SK-N-SH (cell line): ENCODE measurements at regions not wholly inside any gene's neighbourhood (a gene's known extent, or its start where the extent isn't known, plus 50 kb on each side); places are given as distances from the start of the nearest gene placed in this dataset.
A peak's percentile ranks its signal among the peaks of the same experiment; 100 is the strongest.

Experiments used
- CTCF ChIA-PET: fragments of 300-600, 350-600 bp; formaldehyde crosslinking; extraction: SDS; loops from one replicate; lab custom pipeline; 2021; lab: Yijun Ruan, JAX
- POLR2A ChIA-PET: fragments of 350-600 bp; sonication (Branson Sonifier 250); formaldehyde crosslinking; extraction: SDS; loops from one replicate; lab custom pipeline; 2020; ENCODE audit warnings: antibody characterized with exemption, inconsistent platforms; lab: Yijun Ruan, JAX
- DNase-seq: peaks from one replicate; pipeline ENCODE4 v3.0.0; 2012
- H2AFZ ChIP-seq: fragments of 200-600 bp; sonication (generic); 2 replicates; pipeline ENCODE4 v1.8.1; 2016; ENCODE audit warnings: antibody characterized with exemption, mild to moderate bottlenecking, low read depth
- H3F3A ChIP-seq: fragments of 200-600 bp; sonication (generic); replicated peaks from 2 replicates; pipeline ENCODE3; 2016; ENCODE audit warnings: antibody characterized with exemption, mild to moderate bottlenecking; ENCODE audit not compliant: insufficient read depth
- H3K27ac ChIP-seq, 2 experiments: fragments of 200-500 bp in 1 of 2; fragments of 200-600 bp in 1 of 2; sonication (Bioruptor generic) in 1 of 2; sonication (generic), shearing (Covaris generic) in 1 of 2; 2 replicates each; pipeline versions ENCODE4 v1.5.1 to v1.6.1; 2014 to 2016; ENCODE audit warnings: low read depth in 2 of 2, inconsistent platforms in 1 of 2, low read length in 1 of 2, mild to moderate bottlenecking in 1 of 2, mixed read lengths in 1 of 2
- H3K27me3 ChIP-seq: fragments of 200-600 bp; sonication (generic), shearing (Covaris generic); 2 replicates; pipeline ENCODE4 v1.6.1; 2016; ENCODE audit warnings: mixed run types; ENCODE audit not compliant: insufficient read depth
- H3K36me3 ChIP-seq, 2 experiments: fragments of 200-500 bp in 1 of 2; fragments of 200-600 bp in 1 of 2; sonication (Bioruptor generic) in 1 of 2; sonication (generic) in 1 of 2; replicated peaks in 1 of 2; 2 replicates each; pipeline versions ENCODE3 to v1.5.1; 2014 to 2016; ENCODE audit warnings: low read length in 1 of 2, mild to moderate bottlenecking in 1 of 2; ENCODE audit not compliant: insufficient read depth in 2 of 2, control insufficient read depth in 1 of 2
- H3K4me1 ChIP-seq, 2 experiments: fragments of 200-500 bp in 1 of 2; fragments of 200-600 bp in 1 of 2; sonication (Bioruptor generic) in 1 of 2; sonication (generic), shearing (Covaris generic) in 1 of 2; 2 replicates each; pipeline versions ENCODE4 v1.5.1 to v1.6.1; 2014 to 2016; ENCODE audit warnings: low read depth in 1 of 2, low read length in 1 of 2, mixed run types in 1 of 2; ENCODE audit not compliant: insufficient read depth in 2 of 2, control insufficient read depth in 1 of 2
- H3K4me2 ChIP-seq: fragments of 200-600 bp; sonication (generic), shearing (Covaris generic); 2 replicates; pipeline ENCODE4 v1.6.1; 2017; ENCODE audit warnings: mixed run types
- H3K4me3 ChIP-seq, 2 experiments: fragments of 200-500 bp in 1 of 2; fragments of 200-600 bp in 1 of 2; sonication (Bioruptor generic) in 1 of 2; sonication (generic), shearing (Covaris generic) in 1 of 2; 2 replicates each; pipeline versions ENCODE4 v1.5.1 to v1.8.1; 2014 to 2016; ENCODE audit warnings: low read depth in 2 of 2, inconsistent platforms in 1 of 2, low read length in 1 of 2, mild to moderate bottlenecking in 1 of 2, mixed read lengths in 1 of 2, moderate library complexity in 1 of 2
- H3K79me2 ChIP-seq: fragments of 200-600 bp; sonication (generic); 2 replicates; pipeline ENCODE4 v1.8.1; 2017; ENCODE audit warnings: mild to moderate bottlenecking; ENCODE audit not compliant: insufficient read depth
- H3K9ac ChIP-seq: fragments of 200-600 bp; sonication (generic); 2 replicates; pipeline ENCODE4 v1.6.1; 2017; ENCODE audit warnings: mixed run types
- H3K9me2 ChIP-seq: fragments of 200-600 bp; sonication (generic); 2 replicates; pipeline ENCODE4 v1.6.1; 2017; ENCODE audit warnings: mixed run types
- H3K9me3 ChIP-seq: fragments of 200-600 bp; sonication (generic); 2 replicates; pipeline ENCODE4 v1.6.1; 2017; ENCODE audit warnings: mixed run types, mild to moderate bottlenecking, moderate library complexity
- H4K20me1 ChIP-seq: fragments of 200-600 bp; sonication (generic); 2 replicates; pipeline ENCODE4 v1.6.1; 2017; ENCODE audit warnings: mild to moderate bottlenecking, mixed run types; ENCODE audit not compliant: insufficient read depth
- CHD2 ChIP-seq: fragments of 150-350 bp; IDR thresholded peaks from 2 replicates; pipeline ENCODE4 v1.6.1; 2018; ENCODE audit warnings: low read length; ENCODE audit not compliant: partially characterized antibody
- EP300 ChIP-seq, 2 experiments: IDR thresholded peaks; 2 replicates each; pipeline versions ENCODE4 v1.4.0 to v1.6.1; 2012; ENCODE audit warnings: borderline replicate concordance in 1 of 2, low read depth in 1 of 2, low read length in 1 of 2
- EZH2phosphoT487 ChIP-seq: fragments of 200-600 bp; sonication (generic); IDR thresholded peaks from 2 replicates; pipeline ENCODE4 v1.6.1; 2017; ENCODE audit warnings: low read depth, mixed run types, mild to moderate bottlenecking, antibody characterized with exemption, moderate library complexity, borderline replicate concordance
- FOSL2 ChIP-seq: IDR thresholded peaks from 2 replicates; pipeline ENCODE4 v1.4.0; 2012; ENCODE audit warnings: low read depth, mild to moderate bottlenecking, moderate library complexity, borderline replicate concordance
- FOXJ3 ChIP-seq: sonication (generic); formaldehyde crosslinking; IDR thresholded peaks from 2 replicates; pipeline ENCODE4 v1.5.1; 2020; ENCODE audit warnings: mild to moderate bottlenecking, missing genetic modification reagents
- FOXM1 ChIP-seq: IDR thresholded peaks from 2 replicates; pipeline ENCODE4 v1.4.0; 2012; ENCODE audit warnings: low read depth, mild to moderate bottlenecking
- GATA2 ChIP-seq: sonication (generic); formaldehyde crosslinking; IDR thresholded peaks from 2 replicates; pipeline ENCODE4 v1.5.0; 2020; ENCODE audit warnings: mild to moderate bottlenecking, missing genetic modification reagents
- JUND ChIP-seq: IDR thresholded peaks from 2 replicates; pipeline ENCODE4 v1.4.0; 2012
- MEF2A ChIP-seq: IDR thresholded peaks from 2 replicates; pipeline ENCODE4 v1.4.0; 2012; ENCODE audit warnings: low read depth, borderline replicate concordance
- MXI1 ChIP-seq: IDR thresholded peaks from 2 replicates; pipeline ENCODE4 v1.6.1; 2012; ENCODE audit warnings: mild to moderate bottlenecking, low read depth, low read length, improper control_type of control experiment
- NFIC ChIP-seq: IDR thresholded peaks from 2 replicates; pipeline ENCODE4 v1.4.0; 2012; ENCODE audit warnings: borderline replicate concordance
- NRF1 ChIP-seq: IDR thresholded peaks from 2 replicates; pipeline ENCODE4 v1.6.1; 2012; ENCODE audit warnings: low read depth, mild to moderate bottlenecking, low read length
- POLR2AphosphoS5 ChIP-seq: IDR thresholded peaks from 2 replicates; pipeline ENCODE4 v1.6.1; 2012; ENCODE audit warnings: low read depth, low read length
- RAD21 ChIP-seq: IDR thresholded peaks from 2 replicates; pipeline ENCODE4 v1.6.1; 2012; ENCODE audit warnings: mild to moderate bottlenecking, low read length
- RCOR1 ChIP-seq: fragments of 150-350 bp; IDR thresholded peaks from 2 replicates; pipeline ENCODE4 v1.6.1; 2017; ENCODE audit warnings: antibody characterized with exemption, low read length
- RXRA ChIP-seq: IDR thresholded peaks from 2 replicates; pipeline ENCODE4 v1.4.0; 2012; ENCODE audit warnings: low read depth, mild to moderate bottlenecking, borderline replicate concordance
- SMC3 ChIP-seq: IDR thresholded peaks from 2 replicates; pipeline ENCODE4 v1.6.1; 2012; ENCODE audit warnings: low read depth, low read length, improper control_type of control experiment
- TAF1 ChIP-seq: IDR thresholded peaks from 2 replicates; pipeline ENCODE4 v1.6.1; 2012; ENCODE audit warnings: low read depth, mild to moderate bottlenecking, low read length, moderate library complexity, borderline replicate concordance
- TCF12 ChIP-seq: IDR thresholded peaks from 2 replicates; pipeline ENCODE4 v1.4.0; 2012
- TEAD4 ChIP-seq: IDR thresholded peaks from 2 replicates; pipeline ENCODE4 v1.4.0; 2012; ENCODE audit warnings: mild to moderate bottlenecking, borderline replicate concordance; ENCODE audit not compliant: insufficient read depth
- YY1 ChIP-seq: IDR thresholded peaks from 2 replicates; pipeline ENCODE4 v1.4.0; 2012; ENCODE audit warnings: low read depth, mild to moderate bottlenecking
- WGBS: methylation state at CpG from one replicate; pipeline ENCODE4 v1.1.6; 2017; ENCODE audit warnings: low lambda C conversion rate; 5-methylcytosine and 5-hydroxymethylcytosine counted together
- TF ChIP-seq, protein P1 (sequence below): IDR thresholded peaks from 2 replicates; pipeline ENCODE4 v1.4.0; 2012; ENCODE audit warnings: low read depth, borderline replicate concordance
- TF ChIP-seq, protein P2 (sequence below): fragments of 200-600 bp; sonication (generic); IDR thresholded peaks from 2 replicates; pipeline ENCODE4 v1.6.1; 2017; ENCODE audit warnings: antibody characterized with exemption, mild to moderate bottlenecking, moderate library complexity
- TF ChIP-seq, protein P3 (sequence below): IDR thresholded peaks from 2 replicates; pipeline ENCODE4 v1.4.0; 2012; ENCODE audit warnings: low read depth
- TF ChIP-seq, protein P4 (sequence below): IDR thresholded peaks from 2 replicates; pipeline ENCODE4 v1.6.1; 2012; ENCODE audit warnings: mild to moderate bottlenecking, low read depth, low read length, moderate library complexity
- TF ChIP-seq, protein P5 (sequence below): fragments of 150-350 bp; IDR thresholded peaks from 2 replicates; pipeline ENCODE4 v1.6.1; 2017; ENCODE audit warnings: antibody characterized with exemption, low read length, low read depth, borderline replicate concordance

DNA sequence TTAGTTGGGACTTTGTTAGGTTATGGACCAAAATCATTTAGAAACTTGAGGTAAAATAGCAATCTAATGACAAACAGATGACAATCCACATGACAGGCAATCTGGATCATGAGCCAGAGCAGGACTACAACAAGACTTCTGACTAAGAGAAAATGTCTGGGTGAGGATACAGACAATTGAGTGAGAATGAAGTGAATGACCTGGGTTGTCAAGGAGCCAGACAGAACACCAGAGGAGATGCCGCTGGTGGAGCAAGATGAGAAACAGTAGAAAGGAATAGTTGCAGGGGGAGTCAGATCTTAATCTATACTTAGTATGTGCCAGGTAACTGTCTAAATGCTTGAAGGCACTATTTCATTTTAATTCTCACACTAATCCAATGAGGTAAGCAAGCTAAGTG is 277.8 kb downstream of the PRELID2 start:
- 35% methylated on average over 1 of the region's 1 CpG for WGBS
- H3K79me2 ChIP-seq = no peaks in the 10 kb centered on the region
- no peaks in the 10 kb centered on the region for H4K20me1 ChIP-seq
- H3K36me3 ChIP-seq = no peaks in the 10 kb centered on the region
- no peak overlapping the region for H3K4me2 ChIP-seq
- no peak overlapping the region for H2AFZ ChIP-seq
- H3F3A ChIP-seq = peaks cover 11% of the 10 kb centered on the region
- no peaks in the 10 kb centered on the region for H3K9me3 ChIP-seq
- H3K27ac ChIP-seq = peak overlapping the region in 1 of 2 experiments; percentile 14; a peak in 2 of 4 replicates
- H3K9me2 ChIP-seq = no peaks in the 10 kb centered on the region
- POLR2A ChIA-PET = no interaction called here
- no peaks in the 10 kb centered on the region for H3K27me3 ChIP-seq
- peaks cover 2 to 14% of the 10 kb centered on the region in 2 experiments; a peak in 3 of 4 replicates for H3K4me1 ChIP-seq
- DNase-seq = peak; percentile 2
- no peak overlapping the region for H3K4me3 ChIP-seq
- CTCF ChIA-PET = no interaction called here
- H3K9ac ChIP-seq = no peak overlapping the region
- TF ChIP-seq TCF12 (peak; percentile 88), NRF1 (no peak), FOXM1 (no peak), FOXJ3 (CRISPR knock-in tag) (no peak), MEF2A (no peak), GATA2 (CRISPR knock-in tag) (no peak), SMC3 (no peak), NFIC (peak; percentile 69), RXRA (0 out of 2 replicates have a peak, but pooled peaks have one; percentile 26), FOSL2 (no peak), EP300 (IDR thresholded peaks at IDR 0.05; ENCODE audit: borderline replicate concordance in 1 of 2, low read depth in 1 of 2, low read length in 1 of 2) (peak in 1 of 2 experiments; percentile 58; a peak in 1 of 4 replicates), JUND (peak; percentile 55), RCOR1 (no peak), TAF1 (no peak), POLR2AphosphoS5 (0 out of 2 replicates have a peak, but pooled peaks have one; percentile 24), TEAD4 (peak; percentile 27; the same call in 1 of the 2 replicates), CHD2 (no peak), RAD21 (no peak), MXI1 (no peak), EZH2phosphoT487 (no peak), YY1 (no peak)
- TF ChIP-seq, protein P1, sequence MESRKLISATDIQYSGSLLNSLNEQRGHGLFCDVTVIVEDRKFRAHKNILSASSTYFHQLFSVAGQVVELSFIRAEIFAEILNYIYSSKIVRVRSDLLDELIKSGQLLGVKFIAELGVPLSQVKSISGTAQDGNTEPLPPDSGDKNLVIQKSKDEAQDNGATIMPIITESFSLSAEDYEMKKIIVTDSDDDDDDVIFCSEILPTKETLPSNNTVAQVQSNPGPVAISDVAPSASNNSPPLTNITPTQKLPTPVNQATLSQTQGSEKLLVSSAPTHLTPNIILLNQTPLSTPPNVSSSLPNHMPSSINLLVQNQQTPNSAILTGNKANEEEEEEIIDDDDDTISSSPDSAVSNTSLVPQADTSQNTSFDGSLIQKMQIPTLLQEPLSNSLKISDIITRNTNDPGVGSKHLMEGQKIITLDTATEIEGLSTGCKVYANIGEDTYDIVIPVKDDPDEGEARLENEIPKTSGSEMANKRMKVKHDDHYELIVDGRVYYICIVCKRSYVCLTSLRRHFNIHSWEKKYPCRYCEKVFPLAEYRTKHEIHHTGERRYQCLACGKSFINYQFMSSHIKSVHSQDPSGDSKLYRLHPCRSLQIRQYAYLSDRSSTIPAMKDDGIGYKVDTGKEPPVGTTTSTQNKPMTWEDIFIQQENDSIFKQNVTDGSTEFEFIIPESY = no peak
- TF ChIP-seq, protein P2, sequence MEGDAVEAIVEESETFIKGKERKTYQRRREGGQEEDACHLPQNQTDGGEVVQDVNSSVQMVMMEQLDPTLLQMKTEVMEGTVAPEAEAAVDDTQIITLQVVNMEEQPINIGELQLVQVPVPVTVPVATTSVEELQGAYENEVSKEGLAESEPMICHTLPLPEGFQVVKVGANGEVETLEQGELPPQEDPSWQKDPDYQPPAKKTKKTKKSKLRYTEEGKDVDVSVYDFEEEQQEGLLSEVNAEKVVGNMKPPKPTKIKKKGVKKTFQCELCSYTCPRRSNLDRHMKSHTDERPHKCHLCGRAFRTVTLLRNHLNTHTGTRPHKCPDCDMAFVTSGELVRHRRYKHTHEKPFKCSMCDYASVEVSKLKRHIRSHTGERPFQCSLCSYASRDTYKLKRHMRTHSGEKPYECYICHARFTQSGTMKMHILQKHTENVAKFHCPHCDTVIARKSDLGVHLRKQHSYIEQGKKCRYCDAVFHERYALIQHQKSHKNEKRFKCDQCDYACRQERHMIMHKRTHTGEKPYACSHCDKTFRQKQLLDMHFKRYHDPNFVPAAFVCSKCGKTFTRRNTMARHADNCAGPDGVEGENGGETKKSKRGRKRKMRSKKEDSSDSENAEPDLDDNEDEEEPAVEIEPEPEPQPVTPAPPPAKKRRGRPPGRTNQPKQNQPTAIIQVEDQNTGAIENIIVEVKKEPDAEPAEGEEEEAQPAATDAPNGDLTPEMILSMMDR = no peak
- TF ChIP-seq, protein P3, sequence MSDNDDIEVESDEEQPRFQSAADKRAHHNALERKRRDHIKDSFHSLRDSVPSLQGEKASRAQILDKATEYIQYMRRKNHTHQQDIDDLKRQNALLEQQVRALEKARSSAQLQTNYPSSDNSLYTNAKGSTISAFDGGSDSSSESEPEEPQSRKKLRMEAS = no peak
- TF ChIP-seq, protein P4, sequence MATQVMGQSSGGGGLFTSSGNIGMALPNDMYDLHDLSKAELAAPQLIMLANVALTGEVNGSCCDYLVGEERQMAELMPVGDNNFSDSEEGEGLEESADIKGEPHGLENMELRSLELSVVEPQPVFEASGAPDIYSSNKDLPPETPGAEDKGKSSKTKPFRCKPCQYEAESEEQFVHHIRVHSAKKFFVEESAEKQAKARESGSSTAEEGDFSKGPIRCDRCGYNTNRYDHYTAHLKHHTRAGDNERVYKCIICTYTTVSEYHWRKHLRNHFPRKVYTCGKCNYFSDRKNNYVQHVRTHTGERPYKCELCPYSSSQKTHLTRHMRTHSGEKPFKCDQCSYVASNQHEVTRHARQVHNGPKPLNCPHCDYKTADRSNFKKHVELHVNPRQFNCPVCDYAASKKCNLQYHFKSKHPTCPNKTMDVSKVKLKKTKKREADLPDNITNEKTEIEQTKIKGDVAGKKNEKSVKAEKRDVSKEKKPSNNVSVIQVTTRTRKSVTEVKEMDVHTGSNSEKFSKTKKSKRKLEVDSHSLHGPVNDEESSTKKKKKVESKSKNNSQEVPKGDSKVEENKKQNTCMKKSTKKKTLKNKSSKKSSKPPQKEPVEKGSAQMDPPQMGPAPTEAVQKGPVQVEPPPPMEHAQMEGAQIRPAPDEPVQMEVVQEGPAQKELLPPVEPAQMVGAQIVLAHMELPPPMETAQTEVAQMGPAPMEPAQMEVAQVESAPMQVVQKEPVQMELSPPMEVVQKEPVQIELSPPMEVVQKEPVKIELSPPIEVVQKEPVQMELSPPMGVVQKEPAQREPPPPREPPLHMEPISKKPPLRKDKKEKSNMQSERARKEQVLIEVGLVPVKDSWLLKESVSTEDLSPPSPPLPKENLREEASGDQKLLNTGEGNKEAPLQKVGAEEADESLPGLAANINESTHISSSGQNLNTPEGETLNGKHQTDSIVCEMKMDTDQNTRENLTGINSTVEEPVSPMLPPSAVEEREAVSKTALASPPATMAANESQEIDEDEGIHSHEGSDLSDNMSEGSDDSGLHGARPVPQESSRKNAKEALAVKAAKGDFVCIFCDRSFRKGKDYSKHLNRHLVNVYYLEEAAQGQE = no peak
- TF ChIP-seq, protein P5, sequence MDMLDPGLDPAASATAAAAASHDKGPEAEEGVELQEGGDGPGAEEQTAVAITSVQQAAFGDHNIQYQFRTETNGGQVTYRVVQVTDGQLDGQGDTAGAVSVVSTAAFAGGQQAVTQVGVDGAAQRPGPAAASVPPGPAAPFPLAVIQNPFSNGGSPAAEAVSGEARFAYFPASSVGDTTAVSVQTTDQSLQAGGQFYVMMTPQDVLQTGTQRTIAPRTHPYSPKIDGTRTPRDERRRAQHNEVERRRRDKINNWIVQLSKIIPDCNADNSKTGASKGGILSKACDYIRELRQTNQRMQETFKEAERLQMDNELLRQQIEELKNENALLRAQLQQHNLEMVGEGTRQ = no peak
